ENCODE measurements at regions not wholly inside any gene's neighbourhood (a gene's known extent, or its start where the extent isn't known, plus 50 kb on each side); places are given as distances from the start of the nearest gene placed in this dataset.
"Not testable (repeated sequence)": the region's sequence is repeated elsewhere in the genome, so short reads cannot be mapped to it uniquely, and the experiment has no call there.

GRCh38 chr22:34834059-34834458 lies 231.9 kb upstream of the ISX start:
- no peak for DNase-seq (ENCODE audit: low read depth)

DNA sequence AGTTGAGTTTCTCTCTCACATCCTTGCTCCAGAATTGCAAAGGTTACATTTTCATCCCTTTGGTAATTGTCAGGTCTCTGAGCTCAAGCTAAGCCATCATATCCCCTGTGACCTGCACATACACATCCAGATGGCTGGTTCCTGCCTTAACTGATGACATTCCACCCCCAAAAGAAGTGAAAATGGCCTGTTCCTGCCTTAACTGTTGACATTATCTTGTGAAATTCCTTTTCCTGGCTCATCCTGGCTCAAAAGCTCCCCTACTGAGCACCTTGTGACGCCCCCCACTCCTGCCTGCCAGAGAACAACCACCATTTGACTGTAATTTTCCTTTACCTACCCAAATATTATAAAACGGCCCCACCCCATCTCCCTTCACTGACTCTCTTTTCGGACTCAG lies 231.4 kb upstream of the ISX start:
- DNase-seq (ENCODE audit: low read depth), result not testable (repeated sequence)

- no peak for DNase-seq (ENCODE audit: low read depth)
Observed at GRCh38 chr22:34841331-34841771, 224.6 kb upstream of the ISX start.

DNA sequence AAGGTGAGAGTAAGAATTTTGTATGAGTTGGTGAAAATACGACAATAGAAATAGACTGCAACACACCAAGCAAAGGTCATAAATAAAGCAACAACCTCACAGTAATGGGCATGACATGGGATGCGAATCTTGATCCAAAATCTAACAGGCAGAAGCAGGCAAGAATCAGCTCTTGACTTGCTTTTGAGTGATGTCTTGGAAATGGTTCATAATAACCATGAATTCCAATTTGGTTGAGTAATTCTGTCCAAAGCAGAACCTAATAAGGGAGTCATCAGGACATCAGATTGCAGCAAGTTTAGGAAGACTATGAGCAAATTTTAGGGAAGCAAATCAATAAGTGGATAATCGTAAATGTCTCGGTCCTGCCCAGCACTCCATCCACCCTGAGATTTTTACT lies 224.0 kb upstream of the ISX start:
- no peak for DNase-seq (ENCODE audit: low read depth)

- no peak for DNase-seq (ENCODE audit: low read depth)
Observed at GRCh38 chr22:34842630-34843029, 223.3 kb upstream of the ISX start.

DNA sequence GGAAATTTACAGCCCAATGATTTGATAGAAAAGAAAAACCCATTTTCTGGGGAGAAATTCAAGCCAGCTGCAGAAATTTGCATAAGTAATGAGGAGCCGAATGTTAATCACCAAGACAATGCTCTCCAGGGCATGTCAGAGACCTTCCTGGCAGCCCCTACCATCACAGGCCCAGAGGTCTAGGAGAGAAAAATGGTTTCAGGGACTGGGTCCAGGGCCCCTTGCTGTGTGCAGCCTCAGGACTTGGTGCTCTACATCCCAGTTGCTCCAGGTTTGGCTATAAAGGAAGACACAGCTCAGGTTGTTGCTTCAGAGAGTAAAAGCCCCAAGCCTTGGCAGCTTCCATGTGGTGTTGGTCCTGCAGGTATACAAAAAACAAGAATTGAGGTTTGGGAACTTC lies 222.2 kb upstream of the ISX start:
- DNase-seq (ENCODE audit: low read depth), result not testable (repeated sequence)

- DNase-seq (ENCODE audit: low read depth), result no peak
Observed at GRCh38 chr22:34845391-34845790, 220.6 kb upstream of the ISX start.

- no peak for DNase-seq (ENCODE audit: low read depth)
Observed at GRCh38 chr22:34847072-34847471, 218.9 kb upstream of the ISX start.

DNA sequence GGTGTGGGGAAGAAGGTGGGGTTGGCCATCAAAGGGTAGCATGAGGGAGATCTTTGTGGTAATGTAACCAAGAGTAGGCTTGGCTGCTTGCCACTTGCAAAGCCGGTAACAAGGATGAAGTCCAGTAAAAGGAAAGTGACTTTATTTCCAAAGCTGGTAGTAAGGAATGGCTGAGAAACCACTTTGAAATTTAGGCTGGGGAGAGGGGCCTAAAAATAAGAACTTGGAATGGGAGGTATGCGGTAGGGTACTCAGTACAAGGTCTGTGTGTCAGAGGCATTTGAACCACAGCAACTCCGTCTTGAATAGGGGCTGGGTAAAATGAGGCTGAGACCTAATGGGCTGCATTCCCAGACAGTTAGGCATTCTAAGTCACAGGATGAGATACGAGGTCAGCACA lies 216.0 kb upstream of the ISX start:
- no peak for DNase-seq (ENCODE audit: low read depth)

DNA sequence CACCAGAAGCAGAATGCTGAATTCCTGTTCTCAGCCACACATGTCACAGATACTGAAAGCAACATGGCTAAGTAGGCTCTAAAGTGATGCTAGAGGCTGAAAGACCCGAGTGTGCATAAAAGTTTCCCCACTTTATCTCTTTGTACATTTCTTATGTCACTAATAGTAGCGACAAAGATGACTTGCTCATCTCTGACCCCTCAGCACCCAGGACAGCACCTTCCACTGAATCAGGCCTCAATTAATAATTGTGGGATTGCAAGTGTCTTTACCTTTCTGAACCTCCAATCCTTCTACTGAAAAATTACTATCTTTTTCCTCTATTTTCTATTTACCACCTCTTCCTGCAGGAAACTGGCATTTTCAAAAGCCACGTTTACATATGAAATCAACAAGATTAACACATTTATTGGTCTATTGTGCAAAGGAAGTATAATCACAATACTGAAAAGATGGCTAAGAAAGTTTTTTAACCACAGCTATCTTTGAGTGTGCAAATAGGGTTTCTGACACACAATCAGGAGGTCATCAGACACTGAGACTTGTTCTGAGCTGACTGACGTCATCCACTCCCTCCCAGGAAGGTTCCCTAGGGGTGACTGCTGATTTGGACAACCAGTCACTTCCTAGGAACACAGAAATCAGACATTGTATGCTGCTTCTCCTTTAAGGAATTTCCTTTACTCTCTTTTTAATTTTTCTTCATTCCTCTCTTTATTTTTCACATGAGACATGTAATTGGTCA lies 213.9 kb upstream of the ISX start:
- DNase-seq (ENCODE audit: low read depth), result no peak

- DNase-seq (ENCODE audit: low read depth), result no peak
Observed at GRCh38 chr22:34855471-34855870, 210.5 kb upstream of the ISX start.

DNA sequence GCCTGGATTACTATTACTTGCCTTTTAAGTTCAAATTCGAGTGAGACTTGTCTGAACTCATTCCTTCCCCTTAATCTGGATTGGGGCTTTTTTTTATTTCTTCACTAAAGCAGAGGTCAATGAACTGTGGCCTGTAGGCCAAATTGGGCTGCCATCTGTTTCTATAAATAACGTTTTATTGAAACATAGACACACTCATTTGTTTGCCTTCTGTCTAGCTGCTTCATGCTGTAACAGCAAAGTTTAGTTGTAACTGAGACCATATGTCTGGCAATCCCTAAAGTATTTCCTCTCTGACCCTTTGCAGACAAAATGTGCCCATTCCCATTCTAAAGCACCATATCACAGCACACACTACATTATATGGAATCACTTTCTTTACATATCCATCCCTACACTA lies 207.9 kb upstream of the ISX start:
- no peak for DNase-seq (ENCODE audit: low read depth)

DNA sequence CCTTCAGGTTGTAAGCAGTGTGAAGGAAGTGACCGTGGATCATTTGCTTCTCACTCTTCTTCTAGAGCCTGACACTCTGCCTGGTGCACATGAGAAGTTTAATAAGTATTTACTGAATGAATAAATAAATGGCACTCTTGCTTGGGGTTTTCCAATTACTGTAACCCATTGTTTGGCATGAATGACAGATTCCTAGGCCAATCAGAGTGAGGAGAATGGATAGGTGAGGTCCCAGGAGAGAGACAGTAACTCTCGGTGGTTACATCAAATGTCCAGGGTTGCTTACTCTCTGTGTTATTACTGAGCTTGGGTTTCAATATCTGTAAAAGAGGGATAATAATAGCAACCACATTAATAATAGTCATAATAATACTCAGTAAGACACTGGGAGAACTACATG lies 204.2 kb upstream of the ISX start:
- no peak for DNase-seq (ENCODE audit: low read depth)

DNA sequence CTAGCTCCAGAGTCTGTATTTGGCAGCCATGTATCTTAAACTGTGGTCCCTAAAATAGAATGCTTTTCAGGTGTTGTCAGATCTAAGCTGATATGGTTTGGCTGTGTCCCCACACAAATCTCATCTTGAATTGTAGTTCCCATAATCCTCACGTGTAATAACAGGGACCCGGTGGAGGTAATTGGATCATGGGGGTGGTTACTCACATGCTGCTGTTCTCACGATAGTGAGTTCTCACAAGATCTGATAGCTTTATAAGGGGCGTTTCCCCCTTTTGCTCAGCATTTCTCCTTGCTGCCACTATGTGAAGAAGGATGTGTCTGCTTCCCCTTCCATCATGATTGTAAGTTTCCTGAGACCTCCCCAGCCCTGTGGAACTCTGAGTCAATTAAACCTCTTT lies 199.9 kb upstream of the ISX start:
- DNase-seq (ENCODE audit: low read depth), result no peak

GRCh38 chr22:34866495-34867131 lies 199.3 kb upstream of the ISX start:
- no peak for DNase-seq (ENCODE audit: low read depth)

GRCh38 chr22:34877506-34877905 lies 188.5 kb upstream of the ISX start:
- no peak for DNase-seq (ENCODE audit: low read depth)

DNA sequence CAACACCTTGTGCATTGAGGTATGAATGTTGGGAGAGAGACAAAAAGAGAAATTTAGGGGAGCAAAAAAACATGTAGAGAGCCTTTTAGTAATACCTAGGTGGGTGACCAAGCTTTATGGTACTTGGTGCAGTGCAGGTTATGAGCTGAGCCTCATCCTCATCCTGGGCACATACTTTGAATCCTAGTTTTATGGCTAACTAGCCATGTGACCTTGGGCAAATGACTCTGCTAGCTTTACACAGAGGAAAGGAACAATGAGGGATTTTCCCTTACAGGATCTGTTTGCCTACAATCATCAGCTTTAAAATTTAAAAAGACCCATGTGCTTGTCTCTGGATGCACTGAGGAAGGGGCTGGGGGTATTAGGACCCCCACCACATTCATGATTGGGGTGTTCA lies 187.8 kb upstream of the ISX start:
- no peak for DNase-seq (ENCODE audit: low read depth)

GRCh38 chr22:34879001-34879400 lies 187.0 kb upstream of the ISX start:
- no peak for DNase-seq (ENCODE audit: low read depth)

DNA sequence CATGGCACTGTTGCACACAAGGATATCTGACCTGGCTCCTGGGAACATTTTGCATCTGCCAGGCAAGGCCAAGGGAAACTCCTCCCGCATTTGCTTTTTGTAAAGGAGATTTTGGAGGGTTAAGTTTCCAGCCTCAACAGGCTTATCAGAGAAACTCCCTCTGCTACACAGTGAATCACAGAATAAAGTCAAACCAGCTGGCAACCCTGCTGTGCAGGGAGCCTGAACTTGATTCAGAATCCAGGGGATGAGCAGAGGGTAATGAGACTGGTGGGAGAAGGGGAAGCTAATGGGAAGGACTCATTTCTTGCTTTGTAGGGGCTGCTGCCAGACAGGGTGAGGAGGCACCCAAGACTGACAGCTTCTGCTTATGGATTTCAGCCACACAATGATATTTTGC lies 185.3 kb upstream of the ISX start:
- DNase-seq (ENCODE audit: low read depth), result no peak

DNA sequence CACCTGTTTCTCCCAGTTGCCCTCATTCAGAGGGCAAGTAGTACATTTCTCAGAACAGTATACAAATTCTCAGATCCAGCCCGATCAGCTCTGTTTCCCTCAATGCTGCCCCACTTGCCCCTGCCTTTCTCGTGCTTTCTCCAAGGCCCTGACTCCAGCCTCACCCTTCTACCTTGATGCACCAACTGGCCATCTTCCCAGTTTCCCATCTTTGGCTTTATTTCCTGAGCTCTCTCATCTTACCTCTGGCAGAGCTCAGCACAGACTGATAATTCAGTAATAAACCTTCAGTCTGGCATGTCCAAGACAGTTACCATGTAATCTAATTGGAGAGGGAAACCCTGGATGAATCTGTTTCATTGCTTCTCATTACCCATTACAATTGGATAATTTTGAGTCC lies 184.5 kb upstream of the ISX start:
- DNase-seq (ENCODE audit: low read depth), result no peak

DNA sequence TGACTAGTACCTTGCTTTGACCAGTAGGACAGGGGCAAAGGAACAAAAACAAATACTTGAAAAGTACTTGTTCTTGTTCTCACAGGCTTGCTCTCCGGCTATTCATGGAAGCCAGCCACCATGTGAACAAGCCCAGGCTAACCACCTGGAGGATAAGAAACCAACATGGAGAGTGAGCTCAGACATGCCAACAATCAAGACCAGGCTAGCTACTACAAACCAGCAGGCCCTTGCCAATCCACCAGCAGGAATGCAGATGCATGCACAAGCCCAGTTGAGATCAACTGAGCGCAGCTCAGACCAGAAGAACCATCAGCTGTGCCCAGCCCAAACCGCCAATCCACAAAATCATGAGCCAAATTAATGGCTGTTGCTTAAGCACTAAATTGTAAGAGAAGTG lies 180.1 kb upstream of the ISX start:
- DNase-seq (ENCODE audit: low read depth), result no peak

- DNase-seq (ENCODE audit: low read depth), result no peak
Observed at GRCh38 chr22:34886391-34886790, 179.6 kb upstream of the ISX start.

DNA sequence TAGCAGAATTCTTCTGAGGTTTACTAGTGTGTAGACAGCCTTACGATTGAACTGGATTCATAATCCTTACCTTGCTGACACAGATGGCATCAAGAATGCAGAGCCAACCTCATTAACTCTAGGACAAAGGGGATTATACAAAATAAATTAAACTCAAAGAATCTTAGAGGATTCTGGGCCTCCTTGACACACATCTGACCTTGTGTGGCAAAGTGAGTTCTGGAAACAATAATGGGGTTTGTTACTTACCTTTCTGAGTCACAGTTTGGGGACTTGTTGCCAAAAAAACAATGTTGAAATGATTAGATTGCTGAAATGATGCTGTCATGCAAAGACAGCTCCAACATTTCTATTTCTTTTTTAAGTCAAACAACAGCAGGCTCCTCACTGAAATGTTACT lies 179.1 kb upstream of the ISX start:
- DNase-seq (ENCODE audit: low read depth), result no peak

GRCh38 chr22:34897126-34897525 lies 168.8 kb upstream of the ISX start:
- DNase-seq (ENCODE audit: low read depth), result no peak
